ENCODE measurements at regions not wholly inside any gene's neighbourhood (a gene's known extent, or its start where the extent isn't known, plus 50 kb on each side); places are given as distances from the start of the nearest gene placed in this dataset.

DNA sequence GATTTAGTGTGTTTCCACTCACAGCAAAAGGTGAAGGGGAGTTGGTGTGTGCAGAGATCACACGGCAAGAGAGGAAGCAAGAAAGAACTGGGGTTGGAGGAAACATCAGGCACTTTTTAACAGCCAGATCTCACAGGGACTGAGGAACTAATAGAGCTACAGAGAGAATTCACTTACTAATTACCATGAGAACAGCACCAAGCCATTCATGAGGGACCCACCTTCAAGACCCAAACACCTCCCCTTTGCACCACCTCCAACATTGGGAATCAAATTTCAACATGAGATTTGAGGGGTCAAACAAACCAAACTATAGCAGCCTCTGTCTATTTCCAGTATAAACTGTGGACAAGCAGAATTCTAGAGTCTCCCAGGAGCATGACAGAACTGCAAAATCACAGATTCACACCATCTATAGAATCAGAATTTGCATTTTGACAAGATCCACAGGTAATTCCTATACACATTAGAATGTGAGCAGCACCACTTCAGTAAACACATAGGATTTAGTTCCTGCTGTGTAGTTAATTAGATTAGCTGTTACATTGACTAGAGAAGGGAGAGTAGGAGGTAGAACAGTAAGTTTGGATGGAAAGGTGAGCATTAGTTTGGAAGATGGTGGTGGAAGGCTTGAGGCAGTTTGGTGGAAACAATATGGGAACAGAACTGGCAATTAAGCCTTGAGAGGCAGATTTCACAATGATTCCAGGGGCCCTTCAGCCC is 311.7 kb downstream of the NSUN3 start:
- no peak for TF ChIP-seq POLR2A (IDR thresholded peaks at IDR 0.05)
- TF ChIP-seq, protein P1, sequence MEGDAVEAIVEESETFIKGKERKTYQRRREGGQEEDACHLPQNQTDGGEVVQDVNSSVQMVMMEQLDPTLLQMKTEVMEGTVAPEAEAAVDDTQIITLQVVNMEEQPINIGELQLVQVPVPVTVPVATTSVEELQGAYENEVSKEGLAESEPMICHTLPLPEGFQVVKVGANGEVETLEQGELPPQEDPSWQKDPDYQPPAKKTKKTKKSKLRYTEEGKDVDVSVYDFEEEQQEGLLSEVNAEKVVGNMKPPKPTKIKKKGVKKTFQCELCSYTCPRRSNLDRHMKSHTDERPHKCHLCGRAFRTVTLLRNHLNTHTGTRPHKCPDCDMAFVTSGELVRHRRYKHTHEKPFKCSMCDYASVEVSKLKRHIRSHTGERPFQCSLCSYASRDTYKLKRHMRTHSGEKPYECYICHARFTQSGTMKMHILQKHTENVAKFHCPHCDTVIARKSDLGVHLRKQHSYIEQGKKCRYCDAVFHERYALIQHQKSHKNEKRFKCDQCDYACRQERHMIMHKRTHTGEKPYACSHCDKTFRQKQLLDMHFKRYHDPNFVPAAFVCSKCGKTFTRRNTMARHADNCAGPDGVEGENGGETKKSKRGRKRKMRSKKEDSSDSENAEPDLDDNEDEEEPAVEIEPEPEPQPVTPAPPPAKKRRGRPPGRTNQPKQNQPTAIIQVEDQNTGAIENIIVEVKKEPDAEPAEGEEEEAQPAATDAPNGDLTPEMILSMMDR (IDR thresholded peaks at IDR 0.05) = no peak
